ENCODE measurements at regions not wholly inside any gene's neighbourhood (a gene's known extent, or its start where the extent isn't known, plus 50 kb on each side); places are given as distances from the start of the nearest gene placed in this dataset.

DNA sequence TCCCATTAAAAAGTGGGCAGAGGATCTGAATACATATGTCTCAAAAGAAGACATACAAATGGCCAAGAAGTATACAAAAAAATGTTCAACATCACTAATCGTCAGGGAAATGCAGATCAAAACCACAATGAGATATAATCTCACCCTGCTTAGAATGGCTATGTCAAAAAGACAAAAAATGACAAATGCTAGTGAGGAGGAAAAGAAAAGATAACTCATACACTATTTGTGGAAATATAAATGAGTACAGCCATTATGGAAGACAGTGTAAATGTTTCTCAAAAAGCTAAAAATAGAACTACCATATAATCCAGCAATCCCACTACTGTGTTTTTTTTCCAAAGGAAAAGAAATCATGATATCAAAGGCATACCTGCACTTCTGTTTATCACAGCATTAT lies 450.7 kb downstream of the EFNA5 start:
- H3K27ac ChIP-seq = no peak overlapping the region
- no peak for TF ChIP-seq ZFX (IDR thresholded peaks at IDR 0.05)
- TF ChIP-seq, protein P1, sequence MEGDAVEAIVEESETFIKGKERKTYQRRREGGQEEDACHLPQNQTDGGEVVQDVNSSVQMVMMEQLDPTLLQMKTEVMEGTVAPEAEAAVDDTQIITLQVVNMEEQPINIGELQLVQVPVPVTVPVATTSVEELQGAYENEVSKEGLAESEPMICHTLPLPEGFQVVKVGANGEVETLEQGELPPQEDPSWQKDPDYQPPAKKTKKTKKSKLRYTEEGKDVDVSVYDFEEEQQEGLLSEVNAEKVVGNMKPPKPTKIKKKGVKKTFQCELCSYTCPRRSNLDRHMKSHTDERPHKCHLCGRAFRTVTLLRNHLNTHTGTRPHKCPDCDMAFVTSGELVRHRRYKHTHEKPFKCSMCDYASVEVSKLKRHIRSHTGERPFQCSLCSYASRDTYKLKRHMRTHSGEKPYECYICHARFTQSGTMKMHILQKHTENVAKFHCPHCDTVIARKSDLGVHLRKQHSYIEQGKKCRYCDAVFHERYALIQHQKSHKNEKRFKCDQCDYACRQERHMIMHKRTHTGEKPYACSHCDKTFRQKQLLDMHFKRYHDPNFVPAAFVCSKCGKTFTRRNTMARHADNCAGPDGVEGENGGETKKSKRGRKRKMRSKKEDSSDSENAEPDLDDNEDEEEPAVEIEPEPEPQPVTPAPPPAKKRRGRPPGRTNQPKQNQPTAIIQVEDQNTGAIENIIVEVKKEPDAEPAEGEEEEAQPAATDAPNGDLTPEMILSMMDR (conservative IDR thresholded peaks at IDR 0.05) = no peak

DNA sequence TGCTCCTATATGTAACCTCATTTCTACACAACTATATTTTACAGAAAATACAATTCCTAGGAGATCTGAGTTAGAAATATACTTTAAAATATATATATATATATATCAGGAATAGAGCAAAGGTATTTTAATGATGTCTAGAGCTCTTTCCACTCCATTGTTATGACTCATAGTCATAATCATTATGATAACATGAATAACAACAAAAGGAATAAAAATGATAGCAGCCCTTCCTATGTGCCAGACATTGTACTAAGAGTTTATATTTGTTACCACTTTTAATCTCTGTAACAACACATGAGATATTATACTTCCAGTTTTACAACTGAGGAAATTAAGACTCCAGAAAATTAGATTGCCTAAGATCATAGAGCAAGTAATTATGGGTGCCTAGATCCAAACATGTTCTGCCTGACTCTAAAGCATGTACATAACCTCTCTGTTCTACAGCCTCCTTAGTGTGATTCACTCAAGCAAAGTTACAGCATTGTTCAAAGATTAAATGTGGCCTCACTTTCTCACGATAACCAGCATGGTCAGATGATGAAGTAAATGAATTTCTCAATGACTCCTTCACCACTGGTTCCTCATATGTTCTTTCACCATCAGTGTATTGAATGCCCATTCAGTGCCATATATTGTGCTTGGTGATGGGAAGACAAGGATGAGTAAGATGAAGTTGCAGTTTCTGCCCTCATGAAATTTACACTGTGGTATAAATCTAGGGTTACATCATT lies 452.1 kb downstream of the EFNA5 start:
- H3K27ac ChIP-seq = no peak overlapping the region
- no peak for TF ChIP-seq ZFX (IDR thresholded peaks at IDR 0.05)
- TF ChIP-seq, protein P1 (conservative IDR thresholded peaks at IDR 0.05) = no peak

DNA sequence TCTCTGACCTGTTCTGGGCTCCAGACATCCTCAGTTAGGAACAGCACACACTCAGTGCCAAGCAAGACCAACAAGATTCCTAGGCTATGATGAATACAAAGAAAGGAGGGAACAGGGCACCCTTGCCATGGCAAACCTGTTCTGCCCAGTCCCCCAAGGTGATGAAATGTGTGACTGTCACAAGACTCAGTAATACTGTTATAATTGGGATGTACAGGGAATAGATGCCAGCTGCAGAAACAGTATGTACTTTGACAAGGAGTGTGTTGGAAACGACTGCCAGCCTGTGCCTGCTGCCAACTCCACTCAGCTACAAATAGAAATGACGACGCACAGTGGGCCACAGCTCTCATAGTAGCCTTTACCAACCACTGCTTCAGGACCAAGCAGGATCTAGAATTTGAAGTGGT lies 453.0 kb downstream of the EFNA5 start:
- TF ChIP-seq, protein P1 (conservative IDR thresholded peaks at IDR 0.05) = no peak
- TF ChIP-seq ZFX (IDR thresholded peaks at IDR 0.05) = no peak

DNA sequence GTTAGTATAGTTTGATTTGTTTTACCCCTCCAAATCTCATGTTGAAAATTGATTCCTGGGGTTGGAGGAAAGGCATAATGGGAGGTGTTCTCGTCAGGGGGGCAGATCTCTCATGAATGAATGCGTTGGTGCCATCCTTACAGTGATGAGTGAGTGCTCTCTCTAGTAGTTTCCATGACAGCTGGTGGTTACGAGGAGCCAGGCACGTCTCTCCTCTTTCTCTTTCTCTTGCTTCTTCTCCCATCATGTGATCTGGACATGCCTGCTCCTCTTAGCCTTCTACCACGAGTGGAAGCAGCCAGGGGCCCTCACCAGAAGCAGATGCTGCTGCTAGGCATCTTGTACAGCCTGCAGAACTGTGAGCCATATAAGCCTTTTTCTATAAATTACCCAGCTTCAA lies 454.1 kb downstream of the EFNA5 start:
- H3K27ac ChIP-seq = no peak overlapping the region
- TF ChIP-seq, protein P1 (conservative IDR thresholded peaks at IDR 0.05) = no peak
- no peak for TF ChIP-seq ZFX (IDR thresholded peaks at IDR 0.05)

More for the DNA sequence above, 453.0 kb downstream of the EFNA5 start:
- no peak overlapping the region for H3K27ac ChIP-seq

DNA sequence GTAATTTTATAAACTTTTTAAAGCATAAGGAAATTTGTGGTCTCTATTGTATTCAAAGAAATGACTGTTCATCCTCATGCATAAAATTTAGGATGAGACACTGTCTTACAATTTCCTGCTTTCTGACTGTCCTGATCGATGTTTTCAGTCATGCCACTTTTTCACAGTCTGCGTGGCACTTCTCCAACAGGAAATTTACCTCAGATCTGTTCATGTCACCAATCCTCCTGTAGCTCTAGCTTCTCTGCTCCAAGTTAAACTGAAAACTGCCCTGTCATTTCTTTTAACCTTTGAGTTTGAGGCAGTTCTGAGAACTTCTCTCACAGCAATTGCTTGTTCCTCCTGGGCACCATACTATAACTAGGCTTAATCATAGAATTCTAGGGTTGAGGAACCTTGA lies 455.1 kb downstream of the EFNA5 start:
- no peak for TF ChIP-seq ZFX (IDR thresholded peaks at IDR 0.05)
- H3K27ac ChIP-seq = no peak overlapping the region; the same call in 1 of the 2 replicates

DNA sequence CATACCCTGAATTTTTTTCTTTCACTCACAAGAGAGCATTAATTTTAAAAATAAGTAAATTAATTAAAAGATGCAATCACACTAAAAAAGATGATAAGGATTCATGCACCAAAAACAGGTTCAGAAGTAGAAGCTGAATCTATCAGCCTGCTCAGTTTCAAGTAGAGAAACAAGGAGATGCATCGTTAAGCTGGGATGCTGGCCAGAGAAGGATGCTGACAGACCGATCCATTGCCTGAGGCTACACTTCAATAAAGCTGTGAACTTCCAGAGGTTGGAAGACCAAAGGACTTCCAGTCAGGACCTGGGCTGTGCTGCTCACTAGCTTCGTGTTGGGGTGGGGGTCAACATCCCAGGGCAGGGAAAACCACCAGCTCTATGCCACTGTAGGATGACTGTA lies 457.7 kb downstream of the EFNA5 start:
- no peak overlapping the region for H3K27ac ChIP-seq
- no peak for TF ChIP-seq ZFX (IDR thresholded peaks at IDR 0.05)
- TF ChIP-seq, protein P1 (conservative IDR thresholded peaks at IDR 0.05) = no peak

DNA sequence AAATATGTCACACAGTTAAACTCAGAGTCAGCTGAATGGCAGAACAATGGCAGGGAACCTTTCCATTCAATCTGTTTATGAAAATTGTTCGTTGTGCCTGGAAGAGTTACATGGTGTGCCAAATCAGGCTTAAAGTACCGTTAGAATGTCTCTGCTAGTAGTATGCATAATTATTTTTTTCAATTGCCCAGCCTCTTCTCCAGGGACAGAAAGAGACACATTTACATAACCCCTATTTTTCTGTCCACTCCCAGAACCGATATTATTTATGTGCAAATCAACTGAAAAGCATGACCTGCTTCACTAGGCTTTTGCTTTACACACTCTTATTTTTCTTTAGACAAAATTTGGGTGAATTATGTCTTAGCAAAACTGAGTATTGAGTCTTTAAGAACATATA lies 459.1 kb downstream of the EFNA5 start:
- no peak for TF ChIP-seq ZFX (IDR thresholded peaks at IDR 0.05)
- TF ChIP-seq, protein P1 (conservative IDR thresholded peaks at IDR 0.05) = no peak
- H3K27ac ChIP-seq = no peak overlapping the region

DNA sequence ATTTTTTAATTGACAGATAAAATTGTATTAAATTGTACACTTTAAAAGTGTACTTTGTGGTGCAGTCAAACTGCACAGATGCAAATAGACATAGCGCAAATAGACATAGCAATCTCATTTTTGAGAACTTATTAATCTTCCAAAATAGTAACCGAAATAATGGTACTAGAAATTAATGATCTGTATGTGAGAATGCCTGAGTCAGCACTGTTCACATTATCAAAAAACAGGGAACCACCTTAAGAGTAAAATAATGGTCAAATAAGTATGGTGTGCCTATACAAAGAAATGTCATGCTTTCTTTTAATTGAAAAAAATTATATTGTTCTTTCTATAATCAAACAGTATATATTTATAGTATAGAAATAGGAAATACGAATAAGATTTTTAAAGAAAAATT lies 461.9 kb downstream of the EFNA5 start:
- TF ChIP-seq, protein P1 (conservative IDR thresholded peaks at IDR 0.05) = no peak
- no peak for TF ChIP-seq ZFX (IDR thresholded peaks at IDR 0.05)
- H3K27ac ChIP-seq = no peak overlapping the region
